SK-N-SH treated with all-trans-retinoic acid at 6 μM for 48 hours (cell line): ENCODE measurements at regions not wholly inside any gene's neighbourhood (a gene's known extent, or its start where the extent isn't known, plus 50 kb on each side); places are given as distances from the start of the nearest gene placed in this dataset.

Source experiments
- ATAC-seq: fragments of 200-7000 bp; cut with Tn5 transposase; 3 replicates; pipeline ENCODE4 v1.9.1; 2020; ENCODE audit warnings: mild to moderate bottlenecking, moderate library complexity
- ARNTL ChIP-seq: fragments of 450-650 bp; formaldehyde crosslinking; IDR thresholded peaks from 2 replicates; pipeline ENCODE4 v1.5.0; 2020; ENCODE audit warnings: low read depth, mild to moderate bottlenecking, moderate library complexity, borderline replicate concordance
- BACH2 ChIP-seq: fragments of 250-450 bp; sonication (Bioruptor Pico); IDR thresholded peaks from 2 replicates; pipeline ENCODE4 v1.9.0; 2021; ENCODE audit warnings: mild to moderate bottlenecking, borderline replicate concordance
- ESRRG ChIP-seq: fragments of 250-450 bp; sonication (Bioruptor Pico); IDR thresholded peaks from 2 replicates; pipeline ENCODE4 v1.6.1; 2021; ENCODE audit warnings: mild to moderate bottlenecking
- GLIS3 ChIP-seq: fragments of 250-450 bp; sonication (Bioruptor Pico); IDR thresholded peaks from 2 replicates; pipeline ENCODE4 v1.5.0; 2020; ENCODE audit warnings: mild to moderate bottlenecking, moderate library complexity
- ISL1 ChIP-seq: fragments of 250-450 bp; sonication (Bioruptor Pico); IDR thresholded peaks from 2 replicates; pipeline ENCODE4 v2.1.2; 2022; ENCODE audit warnings: mild to moderate bottlenecking, moderate library complexity
- OSR1 ChIP-seq: fragments of 250-450 bp; sonication (Bioruptor Pico); IDR thresholded peaks from 2 replicates; pipeline ENCODE4 v1.8.0; 2022; ENCODE audit warnings: moderate library complexity, mild to moderate bottlenecking, inconsistent platforms
- PPARA ChIP-seq: fragments of 250-450 bp; sonication (Bioruptor Pico); IDR thresholded peaks from 2 replicates; pipeline ENCODE4 v1.5.0; 2020; ENCODE audit warnings: mild to moderate bottlenecking, borderline replicate concordance
- RARB ChIP-seq: fragments of 250-450 bp; sonication (Bioruptor Pico); IDR thresholded peaks from 2 replicates; pipeline ENCODE4 v1.8.0; 2021; ENCODE audit warnings: mild to moderate bottlenecking, moderate library complexity
- SNAI2 ChIP-seq: fragments of 250-450 bp; sonication (Bioruptor Pico); IDR thresholded peaks from 2 replicates; pipeline ENCODE4 v1.5.0; 2020; ENCODE audit warnings: mild to moderate bottlenecking, moderate library complexity
- TCF4 ChIP-seq: fragments of 250-450 bp; sonication (Bioruptor Pico); IDR thresholded peaks from 2 replicates; pipeline ENCODE4 v1.8.0; 2021; ENCODE audit warnings: mild to moderate bottlenecking, moderate library complexity, borderline replicate concordance
- TOX ChIP-seq: fragments of 250-450 bp; sonication (Bioruptor Pico); IDR thresholded peaks from 2 replicates; pipeline ENCODE4 v1.8.0; 2021; ENCODE audit warnings: mild to moderate bottlenecking, moderate library complexity, borderline replicate concordance
- ZFP3 ChIP-seq: fragments of 250-450 bp; sonication (Bioruptor Pico); IDR thresholded peaks from 2 replicates; pipeline ENCODE4 v1.5.0; 2020; ENCODE audit warnings: mild to moderate bottlenecking, moderate library complexity
- ZFP30 ChIP-seq: fragments of 450-650 bp; formaldehyde crosslinking; IDR thresholded peaks from 2 replicates; pipeline ENCODE4 v1.5.0; 2022; ENCODE audit warnings: mild to moderate bottlenecking, moderate library complexity
- ZNF565 ChIP-seq: fragments of 450-650 bp; formaldehyde crosslinking; conservative IDR thresholded peaks from 2 replicates; pipeline ENCODE4 v1.5.0; 2020; ENCODE audit warnings: low read depth, mild to moderate bottlenecking, moderate library complexity
- ZNF70 ChIP-seq: fragments of 450-650 bp; formaldehyde crosslinking; IDR thresholded peaks from 2 replicates; pipeline ENCODE4 v1.5.0; 2020; ENCODE audit warnings: mild to moderate bottlenecking, moderate library complexity
- ZNF8 ChIP-seq: fragments of 450-650 bp; formaldehyde crosslinking; IDR thresholded peaks from 2 replicates; pipeline ENCODE4 v1.5.0; 2020; ENCODE audit warnings: mild to moderate bottlenecking, moderate library complexity
- TF ChIP-seq, protein P1 (sequence below): fragments of 250-450 bp; sonication (Bioruptor Pico); IDR thresholded peaks from 2 replicates; pipeline ENCODE4 v1.5.0; 2020; ENCODE audit warnings: mild to moderate bottlenecking, moderate library complexity
- TF ChIP-seq, protein P2 (sequence below): fragments of 250-450 bp; sonication (Bioruptor Pico); IDR thresholded peaks from 2 replicates; pipeline ENCODE4 v1.8.0; 2021; ENCODE audit warnings: low read depth, mild to moderate bottlenecking, moderate library complexity, borderline replicate concordance
- TF ChIP-seq, protein P3 (sequence below): fragments of 250-450 bp; sonication (Bioruptor Pico); IDR thresholded peaks from 2 replicates; pipeline ENCODE4 v1.5.1; 2020; ENCODE audit warnings: low read depth, mild to moderate bottlenecking, moderate library complexity
- TF ChIP-seq, protein P4 (sequence below): fragments of 250-450 bp; sonication (Bioruptor Pico); IDR thresholded peaks from 2 replicates; pipeline ENCODE4 v1.8.0; 2020; ENCODE audit warnings: mild to moderate bottlenecking, moderate library complexity, borderline replicate concordance
- TF ChIP-seq, protein P5 (sequence below): fragments of 250-450 bp; sonication (Bioruptor Pico); IDR thresholded peaks from 2 replicates; pipeline ENCODE4 v1.5.1; 2021; ENCODE audit warnings: mild to moderate bottlenecking, moderate library complexity

DNA sequence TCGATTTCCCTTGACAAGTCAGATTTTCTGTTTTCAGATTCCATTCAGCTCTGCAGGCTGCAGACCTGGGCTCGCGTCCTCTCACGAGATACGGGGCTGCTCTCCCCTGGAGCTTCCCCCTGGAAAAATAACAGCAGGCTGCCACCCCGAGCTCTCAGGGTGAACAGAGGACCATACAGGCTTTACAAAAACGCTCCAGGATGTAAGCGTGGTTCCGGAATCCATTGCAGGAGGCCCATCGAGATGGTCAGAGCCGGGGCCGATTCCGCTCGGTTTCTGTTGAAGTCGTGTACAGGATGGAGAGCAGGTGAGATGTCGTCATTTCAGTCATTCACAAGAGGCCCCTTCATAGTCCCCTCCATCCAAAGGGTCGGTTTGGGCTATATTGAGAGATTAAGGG lies 297.7 kb upstream of the IRX4 start:
- no peak for ATAC-seq
- TF ChIP-seq ZFP3 (CRISPR knock-in tag): no peak
- no peak for TF ChIP-seq BACH2 (CRISPR knock-in tag)
- no peak for TF ChIP-seq GLIS3 (CRISPR knock-in tag)
- TF ChIP-seq ZNF565 (CRISPR knock-in tag): no peak
- TF ChIP-seq PPARA (CRISPR knock-in tag): no peak
- TF ChIP-seq ISL1 (CRISPR knock-in tag): no peak
- TF ChIP-seq ARNTL (CRISPR knock-in tag): no peak
- TF ChIP-seq, protein P1, sequence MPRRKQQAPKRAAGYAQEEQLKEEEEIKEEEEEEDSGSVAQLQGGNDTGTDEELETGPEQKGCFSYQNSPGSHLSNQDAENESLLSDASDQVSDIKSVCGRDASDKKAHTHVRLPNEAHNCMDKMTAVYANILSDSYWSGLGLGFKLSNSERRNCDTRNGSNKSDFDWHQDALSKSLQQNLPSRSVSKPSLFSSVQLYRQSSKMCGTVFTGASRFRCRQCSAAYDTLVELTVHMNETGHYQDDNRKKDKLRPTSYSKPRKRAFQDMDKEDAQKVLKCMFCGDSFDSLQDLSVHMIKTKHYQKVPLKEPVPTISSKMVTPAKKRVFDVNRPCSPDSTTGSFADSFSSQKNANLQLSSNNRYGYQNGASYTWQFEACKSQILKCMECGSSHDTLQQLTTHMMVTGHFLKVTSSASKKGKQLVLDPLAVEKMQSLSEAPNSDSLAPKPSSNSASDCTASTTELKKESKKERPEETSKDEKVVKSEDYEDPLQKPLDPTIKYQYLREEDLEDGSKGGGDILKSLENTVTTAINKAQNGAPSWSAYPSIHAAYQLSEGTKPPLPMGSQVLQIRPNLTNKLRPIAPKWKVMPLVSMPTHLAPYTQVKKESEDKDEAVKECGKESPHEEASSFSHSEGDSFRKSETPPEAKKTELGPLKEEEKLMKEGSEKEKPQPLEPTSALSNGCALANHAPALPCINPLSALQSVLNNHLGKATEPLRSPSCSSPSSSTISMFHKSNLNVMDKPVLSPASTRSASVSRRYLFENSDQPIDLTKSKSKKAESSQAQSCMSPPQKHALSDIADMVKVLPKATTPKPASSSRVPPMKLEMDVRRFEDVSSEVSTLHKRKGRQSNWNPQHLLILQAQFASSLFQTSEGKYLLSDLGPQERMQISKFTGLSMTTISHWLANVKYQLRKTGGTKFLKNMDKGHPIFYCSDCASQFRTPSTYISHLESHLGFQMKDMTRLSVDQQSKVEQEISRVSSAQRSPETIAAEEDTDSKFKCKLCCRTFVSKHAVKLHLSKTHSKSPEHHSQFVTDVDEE (CRISPR knock-in tag): no peak
- TF ChIP-seq, protein P2, sequence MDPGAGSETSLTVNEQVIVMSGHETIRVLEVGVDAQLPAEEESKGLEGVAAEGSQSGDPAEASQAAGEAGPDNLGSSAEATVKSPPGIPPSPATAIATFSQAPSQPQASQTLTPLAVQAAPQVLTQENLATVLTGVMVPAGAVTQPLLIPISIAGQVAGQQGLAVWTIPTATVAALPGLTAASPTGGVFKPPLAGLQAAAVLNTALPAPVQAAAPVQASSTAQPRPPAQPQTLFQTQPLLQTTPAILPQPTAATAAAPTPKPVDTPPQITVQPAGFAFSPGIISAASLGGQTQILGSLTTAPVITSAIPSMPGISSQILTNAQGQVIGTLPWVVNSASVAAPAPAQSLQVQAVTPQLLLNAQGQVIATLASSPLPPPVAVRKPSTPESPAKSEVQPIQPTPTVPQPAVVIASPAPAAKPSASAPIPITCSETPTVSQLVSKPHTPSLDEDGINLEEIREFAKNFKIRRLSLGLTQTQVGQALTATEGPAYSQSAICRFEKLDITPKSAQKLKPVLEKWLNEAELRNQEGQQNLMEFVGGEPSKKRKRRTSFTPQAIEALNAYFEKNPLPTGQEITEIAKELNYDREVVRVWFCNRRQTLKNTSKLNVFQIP (CRISPR knock-in tag): no peak
- TF ChIP-seq ZFP30 (CRISPR knock-in tag): no peak
- no peak for TF ChIP-seq OSR1 (CRISPR knock-in tag)
- TF ChIP-seq SNAI2: no peak
- no peak for TF ChIP-seq ESRRG (CRISPR knock-in tag)
- no peak for TF ChIP-seq TOX (CRISPR knock-in tag)
- TF ChIP-seq TCF4 (CRISPR knock-in tag): no peak

DNA sequence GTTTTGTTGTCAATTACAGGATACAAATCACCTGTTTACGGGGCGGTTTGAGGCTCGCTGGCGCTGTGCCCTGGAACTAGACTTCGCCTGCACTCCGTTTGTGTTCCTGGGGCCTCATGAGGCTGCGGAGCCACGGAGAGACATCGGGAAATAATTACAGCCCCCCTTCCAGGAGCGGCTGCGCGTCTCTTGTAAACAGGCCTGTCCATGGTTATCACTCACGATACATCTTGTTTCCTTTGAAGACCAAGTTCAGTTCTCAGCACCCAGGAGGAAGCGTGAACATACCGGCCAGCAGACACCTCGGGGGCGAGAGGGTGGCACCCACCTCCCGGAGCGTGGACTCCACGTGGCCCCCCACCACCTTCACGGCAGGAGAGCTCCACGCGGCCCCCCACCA lies 297.1 kb upstream of the IRX4 start:
- ATAC-seq: no peak
- TF ChIP-seq ESRRG (CRISPR knock-in tag) (no peak), TOX (CRISPR knock-in tag) (no peak)

DNA sequence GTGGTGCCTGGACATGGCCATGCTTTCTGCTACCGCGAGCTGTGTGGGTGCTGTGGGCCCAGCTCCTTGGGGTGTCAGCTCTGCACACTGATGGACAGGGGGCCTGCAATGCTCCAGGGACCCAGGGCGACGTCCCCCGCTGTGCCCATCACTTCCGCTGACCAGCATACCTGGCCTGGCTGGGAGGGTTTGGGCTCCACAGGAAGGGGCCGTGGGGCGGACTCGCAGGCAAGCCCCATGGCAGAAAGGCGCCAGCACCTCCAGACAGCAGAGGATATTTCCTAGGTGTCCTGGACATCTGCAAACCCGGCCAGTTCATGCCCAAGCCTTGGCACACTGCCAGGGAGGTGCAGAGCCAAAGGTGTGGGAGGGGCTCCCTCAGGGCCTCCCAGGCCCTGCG lies 295.8 kb upstream of the IRX4 start:
- no peak for ATAC-seq
- TF ChIP-seq ESRRG (CRISPR knock-in tag): no peak
- TF ChIP-seq ZNF565 (CRISPR knock-in tag): no peak
- no peak for TF ChIP-seq OSR1 (CRISPR knock-in tag)
- TF ChIP-seq, protein P3, sequence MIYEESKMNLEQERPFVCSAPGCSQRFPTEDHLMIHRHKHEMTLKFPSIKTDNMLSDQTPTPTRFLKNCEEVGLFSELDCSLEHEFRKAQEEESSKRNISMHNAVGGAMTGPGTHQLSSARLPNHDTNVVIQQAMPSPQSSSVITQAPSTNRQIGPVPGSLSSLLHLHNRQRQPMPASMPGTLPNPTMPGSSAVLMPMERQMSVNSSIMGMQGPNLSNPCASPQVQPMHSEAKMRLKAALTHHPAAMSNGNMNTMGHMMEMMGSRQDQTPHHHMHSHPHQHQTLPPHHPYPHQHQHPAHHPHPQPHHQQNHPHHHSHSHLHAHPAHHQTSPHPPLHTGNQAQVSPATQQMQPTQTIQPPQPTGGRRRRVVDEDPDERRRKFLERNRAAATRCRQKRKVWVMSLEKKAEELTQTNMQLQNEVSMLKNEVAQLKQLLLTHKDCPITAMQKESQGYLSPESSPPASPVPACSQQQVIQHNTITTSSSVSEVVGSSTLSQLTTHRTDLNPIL (CRISPR knock-in tag): no peak
- TF ChIP-seq ZNF8 (CRISPR knock-in tag): no peak
- no peak for TF ChIP-seq PPARA (CRISPR knock-in tag)
- no peak for TF ChIP-seq TOX (CRISPR knock-in tag)
- no peak for TF ChIP-seq ZNF70
- TF ChIP-seq, protein P1 (CRISPR knock-in tag): no peak
- TF ChIP-seq ZFP3 (CRISPR knock-in tag): no peak
- TF ChIP-seq, protein P2 (CRISPR knock-in tag): no peak
- no peak for TF ChIP-seq BACH2 (CRISPR knock-in tag)
- TF ChIP-seq GLIS3 (CRISPR knock-in tag): no peak
- TF ChIP-seq ZFP30 (CRISPR knock-in tag): no peak
- no peak for TF ChIP-seq RARB (CRISPR knock-in tag)
- TF ChIP-seq ARNTL (CRISPR knock-in tag): no peak
- TF ChIP-seq, protein P4, sequence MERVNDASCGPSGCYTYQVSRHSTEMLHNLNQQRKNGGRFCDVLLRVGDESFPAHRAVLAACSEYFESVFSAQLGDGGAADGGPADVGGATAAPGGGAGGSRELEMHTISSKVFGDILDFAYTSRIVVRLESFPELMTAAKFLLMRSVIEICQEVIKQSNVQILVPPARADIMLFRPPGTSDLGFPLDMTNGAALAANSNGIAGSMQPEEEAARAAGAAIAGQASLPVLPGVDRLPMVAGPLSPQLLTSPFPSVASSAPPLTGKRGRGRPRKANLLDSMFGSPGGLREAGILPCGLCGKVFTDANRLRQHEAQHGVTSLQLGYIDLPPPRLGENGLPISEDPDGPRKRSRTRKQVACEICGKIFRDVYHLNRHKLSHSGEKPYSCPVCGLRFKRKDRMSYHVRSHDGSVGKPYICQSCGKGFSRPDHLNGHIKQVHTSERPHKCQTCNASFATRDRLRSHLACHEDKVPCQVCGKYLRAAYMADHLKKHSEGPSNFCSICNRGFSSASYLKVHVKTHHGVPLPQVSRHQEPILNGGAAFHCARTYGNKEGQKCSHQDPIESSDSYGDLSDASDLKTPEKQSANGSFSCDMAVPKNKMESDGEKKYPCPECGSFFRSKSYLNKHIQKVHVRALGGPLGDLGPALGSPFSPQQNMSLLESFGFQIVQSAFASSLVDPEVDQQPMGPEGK (CRISPR knock-in tag): no peak
- no peak for TF ChIP-seq ISL1 (CRISPR knock-in tag)
- TF ChIP-seq TCF4 (CRISPR knock-in tag): no peak
- TF ChIP-seq, protein P5, sequence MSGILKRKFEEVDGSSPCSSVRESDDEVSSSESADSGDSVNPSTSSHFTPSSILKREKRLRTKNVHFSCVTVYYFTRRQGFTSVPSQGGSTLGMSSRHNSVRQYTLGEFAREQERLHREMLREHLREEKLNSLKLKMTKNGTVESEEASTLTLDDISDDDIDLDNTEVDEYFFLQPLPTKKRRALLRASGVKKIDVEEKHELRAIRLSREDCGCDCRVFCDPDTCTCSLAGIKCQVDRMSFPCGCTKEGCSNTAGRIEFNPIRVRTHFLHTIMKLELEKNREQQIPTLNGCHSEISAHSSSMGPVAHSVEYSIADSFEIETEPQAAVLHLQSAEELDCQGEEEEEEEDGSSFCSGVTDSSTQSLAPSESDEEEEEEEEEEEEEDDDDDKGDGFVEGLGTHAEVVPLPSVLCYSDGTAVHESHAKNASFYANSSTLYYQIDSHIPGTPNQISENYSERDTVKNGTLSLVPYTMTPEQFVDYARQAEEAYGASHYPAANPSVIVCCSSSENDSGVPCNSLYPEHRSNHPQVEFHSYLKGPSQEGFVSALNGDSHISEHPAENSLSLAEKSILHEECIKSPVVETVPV (CRISPR knock-in tag): no peak
